HUDEP-2 (cell line): ENCODE measurements at regions not wholly inside any gene's neighbourhood (a gene's known extent, or its start where the extent isn't known, plus 50 kb on each side); places are given as distances from the start of the nearest gene placed in this dataset.
"Not testable (repeated sequence)": the region's sequence is repeated elsewhere in the genome, so short reads cannot be mapped to it uniquely, and the experiment has no call there.

Experiments used
- DNase-seq, 76 experiments: peaks; one replicate each; lab custom pipeline; 2025; ENCODE audit not compliant: unreplicated experiment in 76 of 76; lab: John Stamatoyannopoulos, UW

DNA sequence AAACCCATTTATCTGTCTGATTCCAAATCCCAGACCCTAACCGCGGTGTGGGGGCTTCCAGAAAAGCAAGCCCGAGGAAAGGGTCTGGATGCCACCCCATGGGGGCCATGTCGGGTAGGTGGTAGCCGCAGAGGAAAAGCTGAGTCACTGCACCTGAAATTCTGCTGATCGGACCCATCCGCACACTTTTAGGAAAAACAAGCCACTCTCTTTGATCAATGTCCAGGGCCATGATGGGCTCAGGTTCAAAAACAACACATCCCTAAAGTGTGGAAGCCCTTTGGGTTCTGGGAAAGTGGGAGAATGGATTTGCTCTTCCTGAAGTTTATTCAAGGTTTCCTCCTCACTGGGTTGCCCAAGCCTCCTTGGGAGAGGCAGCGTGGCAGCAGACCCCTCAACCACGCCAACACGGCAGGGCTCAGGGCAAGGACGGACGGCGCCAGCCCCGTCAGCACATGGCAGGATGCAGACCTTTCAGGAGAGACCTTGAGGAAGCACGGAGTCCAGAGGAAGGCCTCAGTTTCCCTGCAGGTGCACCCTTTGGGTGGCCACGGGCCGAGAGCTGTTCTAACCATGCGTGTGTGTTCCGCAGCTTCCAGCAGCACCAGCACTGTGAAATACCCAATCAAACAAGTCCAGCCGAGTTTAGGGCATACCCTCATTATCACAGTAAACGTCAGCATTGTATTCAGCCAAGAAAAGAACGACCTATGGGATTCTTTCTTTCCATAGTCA, 367.0 kb downstream of the FOXL1 start:
- DNase-seq, result no peak

- DNase-seq, result no peak
These were observed 368.0 kb downstream of the FOXL1 start for GRCh38 chr16:86946396-86946795.

GRCh38 chr16:86946981-86947380, 368.6 kb downstream of the FOXL1 start:
- no peak for DNase-seq

GRCh38 chr16:86948046-86948445, 369.1 kb downstream of the C16orf95 start:
- no peak for DNase-seq

GRCh38 chr16:86949116-86949515, 368.1 kb downstream of the C16orf95 start:
- no peak for DNase-seq

- no peak for DNase-seq
These were observed 367.6 kb downstream of the C16orf95 start for GRCh38 chr16:86949630-86950029.

- DNase-seq, result no peak
These were observed 366.0 kb downstream of the C16orf95 start for GRCh38 chr16:86951041-86951822.

DNA sequence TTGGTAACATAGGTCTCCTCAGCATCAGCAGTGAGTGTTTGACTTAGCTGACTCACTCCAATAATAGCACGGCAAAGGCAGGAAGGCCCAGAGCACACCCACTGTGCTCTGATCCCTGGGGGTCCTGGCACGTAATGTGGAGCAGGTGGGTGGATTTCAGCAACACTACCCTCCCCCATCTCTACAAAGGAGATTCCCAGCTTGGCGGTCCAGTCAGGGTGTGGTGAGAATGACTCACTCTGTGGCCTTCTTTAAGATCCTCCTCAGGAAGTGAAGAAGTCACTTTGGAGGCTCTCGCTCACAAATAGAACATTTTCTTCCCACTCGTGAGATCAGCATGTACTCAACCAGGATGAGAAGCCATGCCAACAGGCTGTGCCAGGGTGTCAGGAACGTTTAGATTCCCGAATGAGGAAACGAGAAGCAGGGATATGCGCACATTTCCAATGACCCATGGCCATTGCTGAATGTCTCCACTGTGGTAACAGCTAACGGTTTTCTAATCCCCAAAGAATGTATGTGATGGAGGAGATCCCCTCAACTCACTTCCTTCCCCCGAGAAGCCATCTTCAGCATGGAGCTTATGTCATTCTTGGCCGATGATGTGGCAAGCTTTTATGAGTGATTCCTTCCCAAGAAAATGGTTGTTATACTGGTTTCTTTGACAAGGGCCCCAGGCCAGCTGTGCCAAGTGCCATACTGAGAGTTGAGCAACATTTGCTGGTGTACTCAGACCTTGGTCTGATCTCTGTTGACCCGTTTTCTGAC, 365.2 kb downstream of the C16orf95 start:
- DNase-seq, result no peak

DNA sequence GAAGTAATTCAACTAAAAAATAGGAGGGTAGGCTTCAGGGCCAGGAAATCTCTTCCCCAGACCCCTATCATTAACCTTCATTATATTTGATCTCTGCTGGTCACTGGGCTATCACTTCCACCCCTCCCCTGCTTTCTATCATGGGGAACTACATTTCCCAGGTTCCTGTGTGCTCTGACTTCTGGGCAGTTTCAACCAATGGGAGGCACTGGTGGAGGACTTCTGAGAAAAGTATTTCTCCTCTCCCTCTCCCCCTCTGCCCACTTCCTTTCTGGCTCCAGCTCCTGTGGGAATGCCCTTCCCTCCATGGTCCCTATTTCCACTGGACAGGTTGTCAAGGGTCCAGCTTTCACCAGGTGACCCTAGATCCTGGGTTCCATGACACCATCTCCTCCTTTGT, 364.4 kb downstream of the C16orf95 start:
- DNase-seq, result no peak

GRCh38 chr16:86953631-86954391, 363.4 kb downstream of the C16orf95 start:
- DNase-seq, result no peak

GRCh38 chr16:86955136-86955855, 361.9 kb downstream of the C16orf95 start:
- DNase-seq, result no peak

- DNase-seq, result no peak
These were observed 360.8 kb downstream of the C16orf95 start for GRCh38 chr16:86956437-86956836.

GRCh38 chr16:86957662-86958198, 359.5 kb downstream of the C16orf95 start:
- DNase-seq, result not testable (repeated sequence)

DNA sequence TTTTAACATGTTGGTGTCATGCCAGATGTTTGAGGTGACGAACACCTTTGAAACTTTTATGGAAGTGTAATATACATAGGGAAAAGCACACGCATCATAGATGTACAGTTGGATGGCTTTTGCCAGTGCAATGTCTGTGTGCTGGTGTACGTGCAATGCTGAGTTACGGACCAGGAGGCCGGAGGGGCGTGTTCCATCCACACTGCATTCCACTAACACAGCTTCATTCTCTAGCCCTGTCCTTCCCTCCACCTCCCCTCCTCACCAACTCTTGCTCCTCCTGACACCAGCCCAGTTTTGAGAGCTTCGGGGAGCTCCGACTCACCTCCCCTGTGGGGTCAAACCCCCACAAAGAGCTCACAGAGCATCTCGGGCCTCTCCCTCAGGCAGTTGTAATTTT, 358.8 kb downstream of the C16orf95 start:
- no peak for DNase-seq

- DNase-seq, result no peak
These were observed 358.0 kb downstream of the C16orf95 start for GRCh38 chr16:86959091-86959651.

DNA sequence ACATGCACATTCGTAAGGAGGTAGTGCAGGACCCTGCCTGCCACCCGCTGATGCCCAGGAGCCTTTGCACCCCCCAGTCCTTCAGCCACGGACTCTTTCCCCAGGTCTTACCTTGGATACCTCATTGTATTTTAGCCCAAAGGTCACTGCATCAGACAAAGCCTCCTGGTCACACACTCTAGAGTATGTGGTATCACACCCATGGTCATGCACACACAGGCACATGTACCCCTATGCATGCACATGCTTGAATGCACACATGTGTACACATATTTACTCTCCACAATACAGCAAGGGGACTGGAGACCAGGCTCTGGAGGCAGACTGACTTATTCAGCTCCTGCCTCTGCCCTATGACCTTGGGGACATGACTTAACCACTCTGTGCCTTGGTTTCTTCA, 357.5 kb downstream of the C16orf95 start:
- DNase-seq, result no peak

- no peak for DNase-seq
These were observed 356.9 kb downstream of the C16orf95 start for GRCh38 chr16:86960266-86960665.

GRCh38 chr16:86961171-86961601, 356.0 kb downstream of the C16orf95 start:
- no peak for DNase-seq

GRCh38 chr16:86962259-86962658, 354.9 kb downstream of the C16orf95 start:
- DNase-seq, result no peak
